Activated CD4-positive, alpha-beta T cell treated with anti-CD3 and anti-CD28 coated beads, Interleukin-2, amount 50 U/mL, for 4 hours (primary cell): ENCODE measurements at regions not wholly inside any gene's neighbourhood (a gene's known extent, or its start where the extent isn't known, plus 50 kb on each side); places are given as distances from the start of the nearest gene placed in this dataset.

Experiments used
- DNase-seq, 2 experiments: peaks; one replicate each; pipeline ENCODE4 v3.0.0-alpha.2; 2020

- no peak for DNase-seq
Measured at GRCh38 chr10:130737621-130738020, 573.9 kb downstream of the TCERG1L start.

- DNase-seq, result no peak
Measured at GRCh38 chr10:130739016-130739756, 572.3 kb downstream of the TCERG1L start.

GRCh38 chr10:130739757-130740145 lies 571.8 kb downstream of the TCERG1L start:
- no peak for DNase-seq

DNA sequence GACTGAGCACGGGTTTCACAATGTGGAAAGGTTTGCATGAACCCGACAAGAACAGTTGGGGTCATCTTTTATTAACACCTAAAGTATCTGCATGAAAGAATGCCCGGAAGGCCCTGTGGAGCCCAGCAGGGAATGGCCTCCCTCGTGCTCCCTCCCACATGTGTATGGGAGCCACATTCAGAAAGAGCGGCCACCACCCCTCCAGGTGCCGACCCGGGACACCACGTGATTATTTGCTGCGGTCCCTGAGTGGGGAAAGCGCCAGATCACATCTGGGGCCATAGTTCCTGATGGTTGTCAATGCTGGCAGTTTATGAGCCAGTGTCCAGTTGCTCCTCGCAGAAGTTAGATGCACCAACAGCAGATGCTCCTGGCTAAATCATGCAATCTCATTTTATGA lies 571.4 kb downstream of the TCERG1L start:
- no peak for DNase-seq

DNA sequence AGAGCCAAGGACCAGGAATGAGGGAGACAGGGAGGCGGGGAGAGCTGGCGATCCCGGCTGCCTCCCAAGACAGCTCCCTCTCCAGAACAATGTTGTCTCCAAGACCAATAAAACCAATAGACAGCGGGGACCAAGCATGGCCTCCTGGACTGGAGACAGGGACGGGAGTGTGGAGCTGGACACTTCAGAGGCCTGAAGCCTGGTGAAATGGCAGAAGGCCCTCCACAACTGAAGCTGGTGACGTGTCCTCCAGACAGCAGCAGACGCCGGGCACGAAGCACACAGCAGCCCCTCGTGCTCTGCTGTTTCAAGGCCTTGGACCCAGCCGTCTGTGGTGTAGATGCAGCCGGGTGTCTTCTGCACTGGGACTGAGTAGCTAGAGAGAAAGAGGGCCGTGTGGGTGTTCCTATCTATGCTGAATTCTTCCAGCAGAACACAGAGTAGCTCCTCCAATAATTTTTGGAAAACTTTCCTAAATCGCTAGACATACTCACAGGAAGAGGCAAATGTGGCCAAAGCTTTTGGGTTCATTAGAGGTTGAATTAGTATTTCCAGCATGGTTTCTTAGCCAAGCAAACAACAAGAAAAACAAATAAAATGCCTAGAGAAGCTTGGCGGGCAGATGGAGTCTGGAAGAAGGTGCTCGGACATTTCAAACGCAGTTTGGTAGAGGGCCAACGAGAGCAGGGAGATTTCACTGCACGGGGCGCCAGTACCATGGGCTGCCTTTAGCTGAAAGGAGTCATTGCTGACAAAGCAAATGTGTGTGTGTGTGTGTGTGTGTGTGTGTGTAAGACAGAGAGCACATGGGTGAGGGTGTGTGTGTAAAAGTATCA lies 570.4 kb downstream of the TCERG1L start:
- DNase-seq, result no peak

- DNase-seq, result no peak
Measured at GRCh38 chr10:130741901-130742855, 569.3 kb downstream of the TCERG1L start.

DNA sequence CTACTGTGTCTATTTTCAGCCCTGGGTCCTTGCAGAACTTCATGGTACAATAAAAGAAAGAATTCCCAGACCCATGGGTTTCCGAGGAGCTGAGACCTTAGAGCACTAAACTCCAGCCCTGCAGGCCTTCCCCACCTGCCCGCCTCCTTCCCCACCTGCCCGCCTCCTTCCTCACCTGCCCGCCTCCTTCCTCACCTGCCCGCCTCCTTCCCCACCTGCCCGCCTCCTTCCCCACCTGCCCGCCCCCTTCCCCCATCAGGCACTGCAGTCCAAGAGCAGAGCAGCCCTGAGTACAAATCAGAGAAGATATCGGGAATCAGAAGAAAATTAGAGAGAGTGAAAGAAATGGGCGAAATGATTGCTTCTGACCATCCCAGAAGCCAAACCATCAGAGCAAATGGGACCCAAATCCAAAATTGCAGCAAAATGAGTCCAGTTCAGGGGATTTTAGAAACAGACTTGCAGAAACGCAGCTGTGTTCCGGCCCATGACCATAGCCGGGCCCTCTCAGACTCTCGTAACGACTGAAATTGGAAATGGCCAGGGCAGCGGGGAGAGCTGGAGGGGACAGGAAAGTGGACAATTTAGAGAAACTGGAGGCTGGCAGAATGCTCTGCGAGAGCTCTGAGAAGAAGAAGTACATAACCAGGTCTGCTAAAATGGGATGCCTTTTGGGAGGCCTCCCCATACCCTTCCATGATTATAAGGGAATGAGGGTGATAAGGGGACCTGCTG lies 568.4 kb downstream of the TCERG1L start:
- no peak for DNase-seq

GRCh38 chr10:130743751-130744271 lies 567.7 kb downstream of the TCERG1L start:
- no peak for DNase-seq

- no peak for DNase-seq
Measured at GRCh38 chr10:130744631-130745030, 566.9 kb downstream of the TCERG1L start.

- DNase-seq, result no peak
Measured at GRCh38 chr10:130745251-130745650, 566.3 kb downstream of the TCERG1L start.

GRCh38 chr10:130745821-130746220 lies 565.7 kb downstream of the TCERG1L start:
- no peak for DNase-seq

- no peak for DNase-seq
Measured at GRCh38 chr10:130746311-130746710, 565.2 kb downstream of the TCERG1L start.

DNA sequence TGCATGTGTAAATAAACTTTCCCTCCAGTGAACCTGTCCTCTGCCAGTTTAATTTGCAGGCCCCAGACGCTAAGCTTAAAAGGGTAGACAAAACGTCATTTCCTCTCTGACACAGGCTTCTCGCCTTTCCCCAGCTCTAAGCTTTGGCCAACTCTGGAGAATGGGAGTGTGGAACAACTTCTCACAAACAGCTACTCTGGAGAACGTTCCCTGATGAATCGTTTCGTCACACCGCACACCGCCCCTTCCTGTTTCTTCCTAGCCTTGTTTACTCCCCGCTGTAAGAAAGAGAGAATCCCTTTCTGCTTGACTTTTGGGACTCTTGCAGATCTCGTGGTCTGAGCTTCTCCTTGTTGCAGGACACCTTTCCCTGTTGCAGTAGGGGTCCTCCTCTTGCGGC lies 564.2 kb downstream of the TCERG1L start:
- DNase-seq, result no peak

GRCh38 chr10:130747946-130748345 lies 563.6 kb downstream of the TCERG1L start:
- no peak for DNase-seq

GRCh38 chr10:130748409-130749057 lies 563.0 kb downstream of the TCERG1L start:
- DNase-seq, result no peak

GRCh38 chr10:130749911-130750310 lies 561.6 kb downstream of the TCERG1L start:
- DNase-seq, result no peak

DNA sequence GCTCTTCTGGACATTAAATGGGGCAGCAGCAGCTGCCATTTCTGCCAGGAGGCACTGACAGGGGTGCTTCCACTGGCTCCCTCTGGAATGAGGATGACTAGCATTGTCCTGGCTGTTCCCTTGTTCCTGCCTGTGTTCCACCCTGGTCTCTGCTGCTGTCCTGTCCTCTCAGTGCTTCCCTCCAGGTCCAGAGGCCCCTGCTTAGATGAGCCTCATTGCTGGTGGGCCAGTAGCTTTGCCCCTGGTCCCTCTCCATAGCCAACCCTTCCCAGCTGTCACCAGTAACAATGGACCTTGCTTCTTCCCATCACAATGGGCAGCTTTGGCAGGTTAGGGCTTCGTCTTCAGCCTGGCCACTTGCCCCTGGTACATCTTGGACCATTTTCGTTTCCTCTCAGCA lies 561.1 kb downstream of the TCERG1L start:
- no peak for DNase-seq

GRCh38 chr10:130751106-130751840 lies 560.2 kb downstream of the TCERG1L start:
- no peak for DNase-seq

GRCh38 chr10:130751851-130752250 lies 559.7 kb downstream of the TCERG1L start:
- DNase-seq, result no peak

- no peak for DNase-seq
Measured at GRCh38 chr10:130756651-130757050, 554.9 kb downstream of the TCERG1L start.

- DNase-seq, result no peak
Measured at GRCh38 chr10:130757271-130757670, 554.2 kb downstream of the TCERG1L start.
